H9 (cell line): ENCODE measurements at regions not wholly inside any gene's neighbourhood (a gene's known extent, or its start where the extent isn't known, plus 50 kb on each side); places are given as distances from the start of the nearest gene placed in this dataset.

ENCODE experiments used
- DNase-seq: peaks from one replicate; pipeline ENCODE4 v3.0.0-alpha.2; 2017
- H2AFZ ChIP-seq: one replicate; pipeline ENCODE4 v1.6.1; 2013; ENCODE audit warnings: mild to moderate bottlenecking, low read length, control low read depth, moderate library complexity
- H2AK5ac ChIP-seq: 2 replicates; pipeline ENCODE4 v1.6.1; 2013; ENCODE audit warnings: low read length, control low read depth, mixed read lengths; ENCODE audit not compliant: insufficient read length
- H2BK120ac ChIP-seq: one replicate; pipeline ENCODE4 v1.6.1; 2013; ENCODE audit warnings: low read depth, mild to moderate bottlenecking, low read length, control low read depth, inconsistent platforms; ENCODE audit not compliant: poor library complexity, severe bottlenecking
- H2BK12ac ChIP-seq: 2 replicates; pipeline ENCODE4 v1.6.1; 2013; ENCODE audit warnings: low read length, control low read depth, mixed read lengths, low read depth; ENCODE audit not compliant: insufficient read length
- H2BK15ac ChIP-seq: 2 replicates; pipeline ENCODE4 v1.6.1; 2013; ENCODE audit warnings: low read depth, low read length, control low read depth
- H2BK20ac ChIP-seq: one replicate; pipeline ENCODE4 v1.6.1; 2013; ENCODE audit warnings: low read depth, mild to moderate bottlenecking, low read length, control low read depth, inconsistent platforms; ENCODE audit not compliant: poor library complexity, severe bottlenecking
- H2BK5ac ChIP-seq: 2 replicates; pipeline ENCODE4 v1.6.1; 2013; ENCODE audit warnings: low read length, control low read depth, mixed read lengths; ENCODE audit not compliant: insufficient read length
- H3K14ac ChIP-seq: 2 replicates; pipeline ENCODE4 v1.6.1; 2013; ENCODE audit warnings: low read length, control low read depth; ENCODE audit not compliant: insufficient read depth
- H3K18ac ChIP-seq: 2 replicates; pipeline ENCODE4 v1.6.1; 2013; ENCODE audit warnings: low read depth, mild to moderate bottlenecking, mixed read lengths, low read length, control low read depth; ENCODE audit not compliant: insufficient read length
- H3K23ac ChIP-seq: 2 replicates; pipeline ENCODE4 v1.6.1; 2013; ENCODE audit warnings: low read length, control low read depth, mixed read lengths, low read depth; ENCODE audit not compliant: insufficient read length
- H3K23me2 ChIP-seq: 2 replicates; pipeline ENCODE4 v1.6.1; 2013; ENCODE audit warnings: low read depth, mild to moderate bottlenecking, mixed read lengths, low read length, control low read depth; ENCODE audit not compliant: insufficient read length, poor library complexity, severe bottlenecking
- H3K27ac ChIP-seq: 2 replicates; pipeline ENCODE4 v1.5.1; 2013; ENCODE audit warnings: low read length, control low read depth, mixed read lengths, low read depth; ENCODE audit not compliant: insufficient read length
- H3K27me3 ChIP-seq: 2 replicates; pipeline ENCODE4 v1.6.1; 2013; ENCODE audit warnings: low read length, control low read depth, inconsistent platforms; ENCODE audit not compliant: insufficient read depth
- H3K4ac ChIP-seq: 2 replicates; pipeline ENCODE4 v1.6.1; 2013; ENCODE audit warnings: low read depth, mild to moderate bottlenecking, control low read depth, inconsistent platforms, low read length, moderate library complexity
- H3K4me1 ChIP-seq: 2 replicates; pipeline ENCODE4 v1.6.1; 2013; ENCODE audit warnings: low read length, control low read depth, inconsistent platforms; ENCODE audit not compliant: insufficient read depth
- H3K4me2 ChIP-seq: 2 replicates; pipeline ENCODE4 v1.6.1; 2013; ENCODE audit warnings: low read length, control low read depth, mixed read lengths; ENCODE audit not compliant: insufficient read length, insufficient read depth
- H3K56ac ChIP-seq: 2 replicates; pipeline ENCODE4 v1.6.1; 2013; ENCODE audit warnings: low read depth, mild to moderate bottlenecking, mixed read lengths, low read length, control low read depth; ENCODE audit not compliant: insufficient read length
- H3K79me1 ChIP-seq: 2 replicates; pipeline ENCODE4 v1.6.1; 2013; ENCODE audit warnings: low read depth, mild to moderate bottlenecking, moderate library complexity, low read length, control low read depth, inconsistent platforms; ENCODE audit not compliant: insufficient read depth, poor library complexity, severe bottlenecking
- H3K79me2 ChIP-seq: 2 replicates; pipeline ENCODE4 v1.6.1; 2013; ENCODE audit warnings: low read length, control low read depth, inconsistent platforms; ENCODE audit not compliant: insufficient read depth
- H3K9ac ChIP-seq: 2 replicates; pipeline ENCODE4 v1.6.1; 2013; ENCODE audit warnings: low read length, control low read depth, mixed read lengths; ENCODE audit not compliant: insufficient read length; ENCODE audit errors: extremely low read depth
- H3K9me3 ChIP-seq: one replicate; pipeline ENCODE4 v1.6.1; 2013; ENCODE audit warnings: low read depth, low read length, inconsistent platforms; ENCODE audit not compliant: control insufficient read depth
- H3T11ph ChIP-seq: one replicate; pipeline ENCODE4 v1.6.1; 2013; ENCODE audit warnings: mild to moderate bottlenecking, low read length, control low read depth, inconsistent platforms
- H4K20me1 ChIP-seq: one replicate; pipeline ENCODE4 v1.6.1; 2013; ENCODE audit not compliant: control insufficient read depth, insufficient read length, insufficient read depth
- H4K5ac ChIP-seq: 2 replicates; pipeline ENCODE4 v1.6.1; 2013; ENCODE audit warnings: low read depth, mild to moderate bottlenecking, mixed read lengths, low read length, control low read depth; ENCODE audit not compliant: insufficient read length
- H4K8ac ChIP-seq: replicated peaks from 2 replicates; pipeline ENCODE4 v1.6.1; 2013; ENCODE audit warnings: low read length, control low read depth, mixed read lengths, low read depth; ENCODE audit not compliant: insufficient read length
- H4K91ac ChIP-seq: 2 replicates; pipeline ENCODE4 v1.6.1; 2013; ENCODE audit warnings: low read depth, mild to moderate bottlenecking, moderate library complexity, mixed read lengths, low read length, control low read depth; ENCODE audit not compliant: insufficient read length
- H3K27ac Mint-ChIP-seq, 3 experiments: 2 replicates in 2 of 3; 3 replicates in 1 of 3; pipeline ENCODE4 v1.8.0; 2020 to 2021; ENCODE audit warnings: mixed read lengths in 3 of 3, mild to moderate bottlenecking in 1 of 3, moderate library complexity in 1 of 3
- H3K27me3 Mint-ChIP-seq: 2 replicates; pipeline ENCODE4 v1.8.0; 2021; ENCODE audit warnings: low read depth, mild to moderate bottlenecking, moderate library complexity, mixed read lengths
- H3K36me3 Mint-ChIP-seq, 3 experiments: 2 replicates in 2 of 3; 3 replicates in 1 of 3; pipeline ENCODE4 v1.8.0; 2020 to 2021; ENCODE audit warnings: low read depth in 3 of 3, mixed read lengths in 3 of 3; ENCODE audit not compliant: insufficient read depth in 1 of 3
- H3K4me1 Mint-ChIP-seq, 2 experiments: 2 replicates each; pipeline ENCODE4 v1.8.0; 2020; ENCODE audit warnings: mixed read lengths in 2 of 2
- H3K4me3 Mint-ChIP-seq, 2 experiments: 2 replicates in 1 of 2; 3 replicates in 1 of 2; pipeline ENCODE4 v1.8.0; 2020 to 2021; ENCODE audit warnings: mild to moderate bottlenecking in 2 of 2, mixed read lengths in 2 of 2, moderate library complexity in 1 of 2
- H3K9me3 Mint-ChIP-seq, 2 experiments: 2 replicates in 1 of 2; 3 replicates in 1 of 2; pipeline ENCODE4 v1.8.0; 2020; ENCODE audit warnings: mild to moderate bottlenecking in 2 of 2, mixed read lengths in 2 of 2, moderate library complexity in 1 of 2
- CTCF ChIP-seq: fragments of 200-600 bp; sonication (generic); conservative IDR thresholded peaks from 3 replicates; pipeline ENCODE4 v1.8.0; 2021; ENCODE audit warnings: antibody characterized with exemption, mild to moderate bottlenecking
- WGBS: extraction: QIAGEN DNeasy Blood & Tissue Kit; methylation state at CpG from one replicate; pipeline ENCODE4 v1.1.7; 2013; ENCODE audit warnings: missing lambda C conversion rate, low lambda C conversion rate, mixed read lengths; ENCODE audit not compliant: insufficient read length; ENCODE audit errors: extremely low coverage; 5-methylcytosine and 5-hydroxymethylcytosine counted together

- peaks cover 5% of the 10 kb centered on the region for H3K27me3 Mint-ChIP-seq
- Histone ChIP-seq H3K14ac (no peak overlapping the region), H3K56ac (no peak overlapping the region), H3T11ph (no peak overlapping the region), H2BK120ac (no peak overlapping the region), H3K9ac (no peak overlapping the region), H2BK12ac (no peak overlapping the region), H2BK5ac (no peak overlapping the region), H3K79me2 (no peaks in the 10 kb centered on the region), H4K91ac (no peak overlapping the region), H3K4ac (no peak overlapping the region), H3K27me3 (no peaks in the 10 kb centered on the region), H2AK5ac (no peak overlapping the region), H2AFZ (no peak overlapping the region), H4K8ac (no peak overlapping the region), H3K9me3 (no peaks in the 10 kb centered on the region), H4K20me1 (no peaks in the 10 kb centered on the region), H3K79me1 (no peaks in the 10 kb centered on the region), H3K23ac (no peak overlapping the region), H3K4me2 (no peak overlapping the region), H3K18ac (no peak overlapping the region), H3K4me1 (peaks cover 3% of the 10 kb centered on the region; the same call in 1 of the 2 replicates), H4K5ac (no peak overlapping the region), H3K23me2 (no peaks in the 10 kb centered on the region), H2BK15ac (no peak overlapping the region), H2BK20ac (no peak overlapping the region), H3K27ac (no peak overlapping the region)
- no peak for TF ChIP-seq CTCF
- no peak overlapping the region for H3K4me3 Mint-ChIP-seq
- H3K4me1 Mint-ChIP-seq = 0 out of 4 replicates have a peak, but pooled peaks cover 0 to 4% of the 10 kb centered on the region in 2 experiments
- H3K36me3 Mint-ChIP-seq = no peaks in the 10 kb centered on the region
- no peaks in the 10 kb centered on the region for H3K9me3 Mint-ChIP-seq
- DNase-seq = no peak
- H3K27ac Mint-ChIP-seq = no peak overlapping the region; a peak in 1 of 7 replicates
- no CpG with 5 or more reads among the region's 10 CpGs for WGBS
Observed at GRCh38 chr2:122238006-122238559, 482.6 kb downstream of the TSN start.
